ENCODE measurements at regions not wholly inside any gene's neighbourhood (a gene's known extent, or its start where the extent isn't known, plus 50 kb on each side); places are given as distances from the start of the nearest gene placed in this dataset.

- no peak for TF ChIP-seq CTCF (IDR thresholded peaks at IDR 0.05 in 2 of 3, conservative IDR thresholded peaks at IDR 0.05 in 1 of 3; ENCODE audit: borderline replicate concordance in 1 of 3, insufficient read depth in 1 of 3, low read depth in 2 of 3, low read length in 2 of 3)
- TF ChIP-seq MAX (IDR thresholded peaks at IDR 0.05) = no peak
- no peak for TF ChIP-seq CEBPB (IDR thresholded peaks at IDR 0.05; ENCODE audit: low read depth)
- no peak for TF ChIP-seq EZH2 (IDR thresholded peaks at IDR 0.05)
These were observed 488.5 kb downstream of the QKI start for GRCh38 chr6:163902993-163903392.
